ENCODE measurements at regions not wholly inside any gene's neighbourhood (a gene's known extent, or its start where the extent isn't known, plus 50 kb on each side); places are given as distances from the start of the nearest gene placed in this dataset.

DNA sequence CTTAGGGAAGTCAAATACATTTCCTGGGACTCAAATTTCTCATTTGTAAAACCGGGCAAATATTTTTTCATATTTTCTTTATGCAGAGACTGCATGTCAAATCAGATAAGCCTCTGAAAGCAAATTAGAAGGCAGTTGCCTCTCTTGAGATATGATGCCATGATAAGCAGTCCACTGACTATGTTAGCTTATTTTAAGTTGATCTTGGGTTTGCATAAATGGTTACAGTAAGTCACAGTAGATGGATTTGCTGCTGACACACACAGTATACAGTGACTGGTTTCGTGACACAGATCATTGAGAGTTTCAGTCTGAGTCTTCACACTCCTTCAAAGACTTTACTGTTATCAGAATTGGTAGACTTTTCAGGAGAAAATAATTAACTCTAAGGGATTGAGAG lies 927.6 kb upstream of the CDH8 start:
- POLR2A ChIA-PET (ENCODE audit: partially characterized antibody) = no interaction called here
- CTCF ChIA-PET (ENCODE audit: partially characterized antibody) = no interaction called here
- Histone ChIP-seq H3K4me3 (ENCODE audit: low read length in 2 of 2) (no peak overlapping the region), H3K27ac (ENCODE audit: low read depth, low read length) (no peak overlapping the region), H3K9me3 (ENCODE audit: control insufficient read depth in 1 of 2, low read length in 2 of 2) (no peaks in the 10 kb centered on the region), H3K36me3 (ENCODE audit: insufficient read depth, low read length) (no peaks in the 10 kb centered on the region), H3K4me1 (ENCODE audit: insufficient read depth, low read length) (no peaks in the 10 kb centered on the region), H3K27me3 (ENCODE audit: insufficient read depth, low read length) (no peaks in the 10 kb centered on the region)
- DNase-seq = no peak
- H3K4me3 Mint-ChIP-seq = no peak overlapping the region
- no peaks in the 10 kb centered on the region for H3K27me3 Mint-ChIP-seq
- no peaks in the 10 kb centered on the region for H3K36me3 Mint-ChIP-seq
- no peak overlapping the region for H3K27ac Mint-ChIP-seq
- intact Hi-C loops (cut with micrococcal nuclease) = no loop called here
- H3K4me1 Mint-ChIP-seq = no peaks in the 10 kb centered on the region
- peaks cover 0 to 40% (median 13%) of the 10 kb centered on the region in 8 donors for H3K9me3 Mint-ChIP-seq

DNA sequence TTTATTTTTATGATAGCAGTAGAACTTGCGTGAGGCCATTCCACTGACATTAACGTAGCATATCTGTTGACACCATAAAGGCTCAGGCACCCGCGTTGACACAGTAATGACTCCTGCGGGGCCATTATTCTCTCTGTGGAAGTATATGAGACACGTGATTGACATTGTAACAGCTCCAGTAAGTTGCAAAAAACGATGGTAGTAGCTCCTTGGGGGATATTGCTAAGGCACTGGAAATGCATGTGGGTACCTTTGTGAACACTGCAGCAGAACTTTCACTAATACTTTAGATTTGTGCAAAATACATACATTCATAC lies 918.8 kb upstream of the CDH8 start:
- H3K27ac ChIP-seq (ENCODE audit: low read depth, low read length) = no peak overlapping the region
- no peaks in the 10 kb centered on the region for H3K4me1 Mint-ChIP-seq
- H3K9me3 ChIP-seq (ENCODE audit: control insufficient read depth in 1 of 2, low read length in 2 of 2) = no peaks in the 10 kb centered on the region
- ChIA-PET POLR2A (ENCODE audit: partially characterized antibody) (no interaction called here), CTCF (ENCODE audit: partially characterized antibody) (no interaction called here)
- H3K27me3 ChIP-seq (ENCODE audit: insufficient read depth, low read length) = no peaks in the 10 kb centered on the region
- H3K4me3 ChIP-seq (ENCODE audit: low read length in 2 of 2) = no peak overlapping the region
- DNase-seq = no peak
- H3K9me3 Mint-ChIP-seq = peaks cover 4 to 44% (median 22%) of the 10 kb centered on the region in 8 donors
- intact Hi-C loops (cut with micrococcal nuclease) = no loop called here
- H3K4me3 Mint-ChIP-seq = no peak overlapping the region
- no peak overlapping the region for H3K27ac Mint-ChIP-seq
- H3K36me3 ChIP-seq (ENCODE audit: insufficient read depth, low read length) = no peaks in the 10 kb centered on the region
- H3K4me1 ChIP-seq (ENCODE audit: insufficient read depth, low read length) = no peaks in the 10 kb centered on the region
- no peaks in the 10 kb centered on the region for H3K27me3 Mint-ChIP-seq
- no peaks in the 10 kb centered on the region for H3K36me3 Mint-ChIP-seq

DNA sequence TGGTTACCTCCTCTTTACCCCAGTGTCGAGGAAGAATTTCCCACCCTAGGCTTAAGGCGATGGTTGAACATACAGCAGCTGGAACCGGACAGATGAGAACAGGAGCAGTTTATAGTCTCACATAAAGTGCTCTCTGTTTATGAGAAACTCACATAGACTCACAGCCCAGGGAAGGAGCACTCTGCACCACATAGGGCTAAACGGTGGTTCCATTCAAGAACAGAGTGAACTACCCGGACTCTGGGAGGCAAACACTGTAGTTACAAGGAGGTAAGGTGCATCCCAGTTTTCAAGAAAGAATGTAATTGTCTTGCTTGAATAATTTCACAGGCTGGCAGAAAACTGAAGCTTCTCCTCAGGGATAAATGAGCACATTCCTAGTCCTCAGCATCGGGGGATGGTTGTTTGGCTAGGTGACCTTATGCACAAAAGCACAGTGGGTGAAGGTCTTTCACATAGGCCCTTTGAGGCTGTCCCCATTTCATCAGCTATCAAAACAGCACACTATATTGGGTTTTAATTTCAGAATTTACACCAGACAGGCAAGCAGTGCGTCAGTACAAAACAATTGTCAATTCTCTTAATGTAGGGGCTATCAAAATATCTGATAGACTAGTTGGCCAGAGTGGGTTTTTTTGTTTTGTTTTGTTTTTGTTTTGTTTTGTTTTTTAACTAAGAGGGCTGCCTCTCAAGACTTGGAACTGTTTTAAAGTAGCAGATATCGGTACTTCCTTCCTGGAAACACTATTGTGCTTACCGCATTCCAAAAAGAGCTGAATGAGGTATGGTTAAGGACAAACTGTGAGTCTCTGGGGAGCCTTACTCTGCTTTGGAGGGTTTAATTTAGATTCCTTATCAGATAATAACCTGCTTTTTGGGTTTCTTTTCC lies 918.1 kb upstream of the CDH8 start:
- Mint-ChIP-seq H3K27me3 (no peaks in the 10 kb centered on the region), H3K27ac (no peak overlapping the region), H3K4me1 (no peaks in the 10 kb centered on the region), H3K36me3 (no peaks in the 10 kb centered on the region), H3K9me3 (peaks cover 4 to 39% (median 20%) of the 10 kb centered on the region in 8 donors), H3K4me3 (no peak overlapping the region)
- DNase-seq = no peak
- intact Hi-C loops (cut with micrococcal nuclease) = no loop called here
- POLR2A ChIA-PET (ENCODE audit: partially characterized antibody) = no interaction called here
- Histone ChIP-seq H3K9me3 (ENCODE audit: control insufficient read depth in 1 of 2, low read length in 2 of 2) (no peaks in the 10 kb centered on the region), H3K4me3 (ENCODE audit: low read length in 2 of 2) (no peak overlapping the region), H3K27ac (ENCODE audit: low read depth, low read length) (no peak overlapping the region), H3K27me3 (ENCODE audit: insufficient read depth, low read length) (no peaks in the 10 kb centered on the region), H3K4me1 (ENCODE audit: insufficient read depth, low read length) (no peaks in the 10 kb centered on the region), H3K36me3 (ENCODE audit: insufficient read depth, low read length) (no peaks in the 10 kb centered on the region)
- CTCF ChIA-PET (ENCODE audit: partially characterized antibody) = interaction anchor here (0.5 kb wide), 1 partner anchor 13 kb away, joined by 5 read pairs; no protein-coding TSS in a partner anchor

DNA sequence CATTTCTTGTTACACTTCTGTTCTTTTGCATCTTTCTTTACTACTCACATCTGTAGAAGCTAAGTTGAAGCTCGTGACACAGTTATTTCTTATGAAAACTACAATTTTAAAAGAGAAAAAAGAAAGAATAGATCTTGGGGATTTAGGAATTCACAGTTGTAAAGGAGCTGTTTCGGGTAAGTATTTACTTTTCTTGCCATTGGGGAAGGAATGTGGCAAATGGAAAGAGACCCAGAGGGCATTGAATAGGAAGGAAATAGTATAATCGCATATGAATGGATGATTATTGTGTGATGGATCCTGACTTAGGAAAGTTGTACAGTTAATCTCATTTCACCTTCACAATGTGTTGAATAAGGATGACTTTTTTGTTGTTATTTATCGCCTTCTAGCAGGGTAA lies 914.1 kb upstream of the CDH8 start:
- Mint-ChIP-seq H3K4me3 (no peak overlapping the region), H3K36me3 (no peaks in the 10 kb centered on the region), H3K4me1 (no peaks in the 10 kb centered on the region), H3K27me3 (no peaks in the 10 kb centered on the region), H3K27ac (no peak overlapping the region), H3K9me3 (peaks cover 4 to 49% (median 29%) of the 10 kb centered on the region in 8 donors)
- Histone ChIP-seq H3K27me3 (ENCODE audit: insufficient read depth, low read length) (no peaks in the 10 kb centered on the region), H3K9me3 (ENCODE audit: control insufficient read depth in 1 of 2, low read length in 2 of 2) (no peaks in the 10 kb centered on the region), H3K4me1 (ENCODE audit: insufficient read depth, low read length) (no peaks in the 10 kb centered on the region), H3K4me3 (ENCODE audit: low read length in 2 of 2) (no peak overlapping the region), H3K36me3 (ENCODE audit: insufficient read depth, low read length) (no peaks in the 10 kb centered on the region), H3K27ac (ENCODE audit: low read depth, low read length) (no peak overlapping the region)
- ChIA-PET POLR2A (ENCODE audit: partially characterized antibody) (no interaction called here), CTCF (ENCODE audit: partially characterized antibody) (no interaction called here)
- DNase-seq = no peak
- intact Hi-C loops (cut with micrococcal nuclease) = no loop called here

DNA sequence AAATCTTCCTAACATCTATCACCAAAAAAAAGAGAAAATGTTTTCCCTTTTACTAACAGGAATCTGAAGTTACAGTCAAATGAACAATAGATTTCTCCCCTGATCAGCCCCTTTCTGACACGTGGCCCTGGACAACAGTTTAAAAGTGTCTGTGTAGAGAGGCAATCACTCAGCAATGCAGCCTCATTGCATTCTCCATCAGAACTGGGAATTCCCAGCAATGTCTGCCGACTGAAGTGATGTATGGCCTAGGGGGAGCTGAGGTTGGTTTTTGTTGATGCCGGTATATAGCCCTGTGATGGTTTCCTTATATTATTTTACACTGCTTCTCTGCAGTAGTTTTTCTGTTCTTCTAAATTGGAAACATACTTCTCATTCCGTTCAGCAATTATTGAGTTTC lies 904.3 kb upstream of the CDH8 start:
- CTCF ChIA-PET (ENCODE audit: partially characterized antibody) = no interaction called here
- Histone ChIP-seq H3K4me1 (ENCODE audit: insufficient read depth, low read length) (no peaks in the 10 kb centered on the region), H3K36me3 (ENCODE audit: insufficient read depth, low read length) (no peaks in the 10 kb centered on the region), H3K4me3 (ENCODE audit: low read length in 2 of 2) (no peak overlapping the region), H3K27ac (ENCODE audit: low read depth, low read length) (no peak overlapping the region), H3K27me3 (ENCODE audit: insufficient read depth, low read length) (no peaks in the 10 kb centered on the region), H3K9me3 (ENCODE audit: control insufficient read depth in 1 of 2, low read length in 2 of 2) (no peaks in the 10 kb centered on the region)
- POLR2A ChIA-PET (ENCODE audit: partially characterized antibody) = no interaction called here
- H3K4me3 Mint-ChIP-seq = no peak overlapping the region
- H3K27ac Mint-ChIP-seq = no peak overlapping the region
- peaks cover 0 to 1% of the 10 kb centered on the region in 2 donors for H3K27me3 Mint-ChIP-seq
- H3K9me3 Mint-ChIP-seq = peaks cover 3 to 35% (median 21%) of the 10 kb centered on the region in 8 donors
- DNase-seq = no peak
- intact Hi-C loops (cut with micrococcal nuclease) = no loop called here
- no peaks in the 10 kb centered on the region for H3K36me3 Mint-ChIP-seq
- no peaks in the 10 kb centered on the region for H3K4me1 Mint-ChIP-seq

DNA sequence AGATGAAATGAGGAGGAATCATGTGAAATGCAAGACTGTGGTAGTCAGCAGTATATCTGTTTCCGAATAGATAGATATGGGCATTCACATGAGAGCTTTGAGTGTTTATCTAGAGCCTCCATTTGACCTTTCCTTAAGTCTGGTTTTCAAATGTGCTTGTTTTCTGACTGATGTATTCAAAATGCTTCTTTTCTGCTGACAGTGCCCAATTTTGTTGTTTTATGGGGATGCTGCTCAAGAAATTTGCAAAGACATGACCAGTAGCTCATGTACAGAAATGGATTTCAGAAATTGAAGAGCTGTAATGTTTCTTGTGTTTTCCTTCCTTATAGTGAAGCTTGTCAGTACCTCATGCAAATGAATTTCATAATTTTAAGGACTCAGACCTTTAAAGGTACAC lies 903.4 kb upstream of the CDH8 start:
- no peak overlapping the region for H3K27ac Mint-ChIP-seq
- H3K4me1 ChIP-seq (ENCODE audit: insufficient read depth, low read length) = no peaks in the 10 kb centered on the region
- no peak overlapping the region for H3K4me3 Mint-ChIP-seq
- no peaks in the 10 kb centered on the region for H3K9me3 ChIP-seq (ENCODE audit: control insufficient read depth in 1 of 2, low read length in 2 of 2)
- H3K9me3 Mint-ChIP-seq = peaks cover 3 to 29% (median 21%) of the 10 kb centered on the region in 8 donors
- no peaks in the 10 kb centered on the region for H3K36me3 ChIP-seq (ENCODE audit: insufficient read depth, low read length)
- no peak overlapping the region for H3K4me3 ChIP-seq (ENCODE audit: low read length in 2 of 2)
- intact Hi-C loops (cut with micrococcal nuclease) = no loop called here
- no peaks in the 10 kb centered on the region for H3K36me3 Mint-ChIP-seq
- no peaks in the 10 kb centered on the region for H3K27me3 ChIP-seq (ENCODE audit: insufficient read depth, low read length)
- peaks cover 0 to 1% of the 10 kb centered on the region in 2 donors for H3K27me3 Mint-ChIP-seq
- no peak overlapping the region for H3K27ac ChIP-seq (ENCODE audit: low read depth, low read length)
- DNase-seq = no peak
- H3K4me1 Mint-ChIP-seq = no peaks in the 10 kb centered on the region
- ChIA-PET CTCF (ENCODE audit: partially characterized antibody) (no interaction called here), POLR2A (ENCODE audit: partially characterized antibody) (no interaction called here)

DNA sequence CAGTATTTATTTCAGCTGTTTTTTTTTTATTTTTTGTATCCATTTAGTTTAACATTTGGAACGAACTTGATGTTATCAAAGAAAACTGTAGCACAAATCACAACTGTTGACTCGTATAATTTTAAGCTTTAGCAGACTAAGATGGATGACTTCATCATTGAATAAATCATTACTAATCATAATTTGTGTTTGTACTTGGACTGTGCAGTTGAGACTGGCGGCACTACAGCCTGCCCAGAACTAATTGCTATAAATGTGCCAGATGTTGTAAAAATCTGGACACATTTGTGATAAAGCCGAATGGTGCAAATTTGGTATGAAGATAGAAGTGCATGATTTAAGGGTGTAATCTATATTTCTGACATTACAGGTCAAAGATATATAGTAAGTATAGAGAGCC lies 897.7 kb upstream of the CDH8 start:
- POLR2A ChIA-PET (ENCODE audit: partially characterized antibody) = no interaction called here
- CTCF ChIA-PET (ENCODE audit: partially characterized antibody) = no interaction called here
- no peaks in the 10 kb centered on the region for H3K27me3 ChIP-seq (ENCODE audit: insufficient read depth, low read length)

More for the DNA sequence above, 897.7 kb upstream of the CDH8 start:
- H3K27ac ChIP-seq (ENCODE audit: low read depth, low read length) = no peak overlapping the region
- H3K4me3 Mint-ChIP-seq = no peak overlapping the region
- no peaks in the 10 kb centered on the region for H3K9me3 ChIP-seq (ENCODE audit: control insufficient read depth in 1 of 2, low read length in 2 of 2)
- H3K36me3 Mint-ChIP-seq = no peaks in the 10 kb centered on the region
- H3K4me1 ChIP-seq (ENCODE audit: insufficient read depth, low read length) = no peaks in the 10 kb centered on the region
- H3K4me1 Mint-ChIP-seq = no peaks in the 10 kb centered on the region
- no peaks in the 10 kb centered on the region for H3K36me3 ChIP-seq (ENCODE audit: insufficient read depth, low read length)
- intact Hi-C loops (cut with micrococcal nuclease) = no loop called here
- H3K9me3 Mint-ChIP-seq = peaks cover 2 to 41% (median 17%) of the 10 kb centered on the region in 8 donors
- no peaks in the 10 kb centered on the region for H3K27me3 Mint-ChIP-seq
- DNase-seq = no peak
- no peak overlapping the region for H3K27ac Mint-ChIP-seq
- no peak overlapping the region for H3K4me3 ChIP-seq (ENCODE audit: low read length in 2 of 2)
